H9 (cell line): ENCODE measurements at regions not wholly inside any gene's neighbourhood (a gene's known extent, or its start where the extent isn't known, plus 50 kb on each side); places are given as distances from the start of the nearest gene placed in this dataset.

Source experiments
- DNase-seq: peaks from one replicate; pipeline ENCODE4 v3.0.0-alpha.2; 2017
- H2AFZ ChIP-seq: one replicate; pipeline ENCODE4 v1.6.1; 2013; ENCODE audit warnings: mild to moderate bottlenecking, low read length, control low read depth, moderate library complexity
- H2AK5ac ChIP-seq: 2 replicates; pipeline ENCODE4 v1.6.1; 2013; ENCODE audit warnings: low read length, control low read depth, mixed read lengths; ENCODE audit not compliant: insufficient read length
- H2BK120ac ChIP-seq: one replicate; pipeline ENCODE4 v1.6.1; 2013; ENCODE audit warnings: low read depth, mild to moderate bottlenecking, low read length, control low read depth, inconsistent platforms; ENCODE audit not compliant: poor library complexity, severe bottlenecking
- H2BK12ac ChIP-seq: 2 replicates; pipeline ENCODE4 v1.6.1; 2013; ENCODE audit warnings: low read length, control low read depth, mixed read lengths, low read depth; ENCODE audit not compliant: insufficient read length
- H2BK15ac ChIP-seq: 2 replicates; pipeline ENCODE4 v1.6.1; 2013; ENCODE audit warnings: low read depth, low read length, control low read depth
- H2BK20ac ChIP-seq: one replicate; pipeline ENCODE4 v1.6.1; 2013; ENCODE audit warnings: low read depth, mild to moderate bottlenecking, low read length, control low read depth, inconsistent platforms; ENCODE audit not compliant: poor library complexity, severe bottlenecking
- H2BK5ac ChIP-seq: 2 replicates; pipeline ENCODE4 v1.6.1; 2013; ENCODE audit warnings: low read length, control low read depth, mixed read lengths; ENCODE audit not compliant: insufficient read length
- H3K14ac ChIP-seq: 2 replicates; pipeline ENCODE4 v1.6.1; 2013; ENCODE audit warnings: low read length, control low read depth; ENCODE audit not compliant: insufficient read depth
- H3K18ac ChIP-seq: 2 replicates; pipeline ENCODE4 v1.6.1; 2013; ENCODE audit warnings: low read depth, mild to moderate bottlenecking, mixed read lengths, low read length, control low read depth; ENCODE audit not compliant: insufficient read length
- H3K23ac ChIP-seq: 2 replicates; pipeline ENCODE4 v1.6.1; 2013; ENCODE audit warnings: low read length, control low read depth, mixed read lengths, low read depth; ENCODE audit not compliant: insufficient read length
- H3K23me2 ChIP-seq: 2 replicates; pipeline ENCODE4 v1.6.1; 2013; ENCODE audit warnings: low read depth, mild to moderate bottlenecking, mixed read lengths, low read length, control low read depth; ENCODE audit not compliant: insufficient read length, poor library complexity, severe bottlenecking
- H3K27ac ChIP-seq: 2 replicates; pipeline ENCODE4 v1.5.1; 2013; ENCODE audit warnings: low read length, control low read depth, mixed read lengths, low read depth; ENCODE audit not compliant: insufficient read length
- H3K27me3 ChIP-seq: 2 replicates; pipeline ENCODE4 v1.6.1; 2013; ENCODE audit warnings: low read length, control low read depth, inconsistent platforms; ENCODE audit not compliant: insufficient read depth
- H3K4ac ChIP-seq: 2 replicates; pipeline ENCODE4 v1.6.1; 2013; ENCODE audit warnings: low read depth, mild to moderate bottlenecking, control low read depth, inconsistent platforms, low read length, moderate library complexity
- H3K4me1 ChIP-seq: 2 replicates; pipeline ENCODE4 v1.6.1; 2013; ENCODE audit warnings: low read length, control low read depth, inconsistent platforms; ENCODE audit not compliant: insufficient read depth
- H3K4me2 ChIP-seq: 2 replicates; pipeline ENCODE4 v1.6.1; 2013; ENCODE audit warnings: low read length, control low read depth, mixed read lengths; ENCODE audit not compliant: insufficient read length, insufficient read depth
- H3K56ac ChIP-seq: 2 replicates; pipeline ENCODE4 v1.6.1; 2013; ENCODE audit warnings: low read depth, mild to moderate bottlenecking, mixed read lengths, low read length, control low read depth; ENCODE audit not compliant: insufficient read length
- H3K79me1 ChIP-seq: 2 replicates; pipeline ENCODE4 v1.6.1; 2013; ENCODE audit warnings: low read depth, mild to moderate bottlenecking, moderate library complexity, low read length, control low read depth, inconsistent platforms; ENCODE audit not compliant: insufficient read depth, poor library complexity, severe bottlenecking
- H3K79me2 ChIP-seq: 2 replicates; pipeline ENCODE4 v1.6.1; 2013; ENCODE audit warnings: low read length, control low read depth, inconsistent platforms; ENCODE audit not compliant: insufficient read depth
- H3K9ac ChIP-seq: 2 replicates; pipeline ENCODE4 v1.6.1; 2013; ENCODE audit warnings: low read length, control low read depth, mixed read lengths; ENCODE audit not compliant: insufficient read length; ENCODE audit errors: extremely low read depth
- H3K9me3 ChIP-seq: one replicate; pipeline ENCODE4 v1.6.1; 2013; ENCODE audit warnings: low read depth, low read length, inconsistent platforms; ENCODE audit not compliant: control insufficient read depth
- H3T11ph ChIP-seq: one replicate; pipeline ENCODE4 v1.6.1; 2013; ENCODE audit warnings: mild to moderate bottlenecking, low read length, control low read depth, inconsistent platforms
- H4K20me1 ChIP-seq: one replicate; pipeline ENCODE4 v1.6.1; 2013; ENCODE audit not compliant: control insufficient read depth, insufficient read length, insufficient read depth
- H4K5ac ChIP-seq: 2 replicates; pipeline ENCODE4 v1.6.1; 2013; ENCODE audit warnings: low read depth, mild to moderate bottlenecking, mixed read lengths, low read length, control low read depth; ENCODE audit not compliant: insufficient read length
- H4K8ac ChIP-seq: replicated peaks from 2 replicates; pipeline ENCODE4 v1.6.1; 2013; ENCODE audit warnings: low read length, control low read depth, mixed read lengths, low read depth; ENCODE audit not compliant: insufficient read length
- H4K91ac ChIP-seq: 2 replicates; pipeline ENCODE4 v1.6.1; 2013; ENCODE audit warnings: low read depth, mild to moderate bottlenecking, moderate library complexity, mixed read lengths, low read length, control low read depth; ENCODE audit not compliant: insufficient read length
- H3K27ac Mint-ChIP-seq, 3 experiments: 2 replicates in 2 of 3; 3 replicates in 1 of 3; pipeline ENCODE4 v1.8.0; 2020 to 2021; ENCODE audit warnings: mixed read lengths in 3 of 3, mild to moderate bottlenecking in 1 of 3, moderate library complexity in 1 of 3
- H3K27me3 Mint-ChIP-seq: 2 replicates; pipeline ENCODE4 v1.8.0; 2021; ENCODE audit warnings: low read depth, mild to moderate bottlenecking, moderate library complexity, mixed read lengths
- H3K36me3 Mint-ChIP-seq, 3 experiments: 2 replicates in 2 of 3; 3 replicates in 1 of 3; pipeline ENCODE4 v1.8.0; 2020 to 2021; ENCODE audit warnings: low read depth in 3 of 3, mixed read lengths in 3 of 3; ENCODE audit not compliant: insufficient read depth in 1 of 3
- H3K4me1 Mint-ChIP-seq, 2 experiments: 2 replicates each; pipeline ENCODE4 v1.8.0; 2020; ENCODE audit warnings: mixed read lengths in 2 of 2
- H3K4me3 Mint-ChIP-seq, 2 experiments: 2 replicates in 1 of 2; 3 replicates in 1 of 2; pipeline ENCODE4 v1.8.0; 2020 to 2021; ENCODE audit warnings: mild to moderate bottlenecking in 2 of 2, mixed read lengths in 2 of 2, moderate library complexity in 1 of 2
- H3K9me3 Mint-ChIP-seq, 2 experiments: 2 replicates in 1 of 2; 3 replicates in 1 of 2; pipeline ENCODE4 v1.8.0; 2020; ENCODE audit warnings: mild to moderate bottlenecking in 2 of 2, mixed read lengths in 2 of 2, moderate library complexity in 1 of 2
- TF ChIP-seq, protein P1 (sequence below): fragments of 200-600 bp; sonication (generic); conservative IDR thresholded peaks from 3 replicates; pipeline ENCODE4 v1.8.0; 2021; ENCODE audit warnings: antibody characterized with exemption, mild to moderate bottlenecking

DNA sequence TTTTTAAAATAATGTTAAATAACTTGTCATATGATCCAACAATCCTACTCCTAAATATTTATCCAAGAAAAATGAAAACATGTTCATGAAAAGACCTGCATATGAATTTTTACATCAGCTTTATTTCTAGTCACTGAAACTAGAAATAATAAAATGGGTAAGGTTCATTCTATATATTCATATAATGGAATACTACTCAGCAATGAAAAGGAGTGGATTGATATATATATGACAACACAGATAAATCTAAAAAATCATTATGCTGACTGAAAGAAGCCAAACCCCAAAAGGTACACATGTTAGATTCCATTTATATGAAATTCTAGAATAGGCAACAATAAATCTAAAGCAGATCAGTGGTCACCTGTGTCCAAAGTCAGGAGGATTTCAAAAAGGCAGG lies 84.9 kb upstream of the PCBD1 start:
- no peak overlapping the region for H4K8ac ChIP-seq
- H3K4ac ChIP-seq, result no peak overlapping the region
- no peak overlapping the region for H3K56ac ChIP-seq
- no peak overlapping the region for H3K14ac ChIP-seq
- Mint-ChIP-seq H3K4me1 (peaks cover 19 to 23% of the 10 kb centered on the region in 2 experiments), H3K9me3 (peaks cover 16 to 19% of the 10 kb centered on the region in 2 experiments), H3K27me3 (peaks cover 41% of the 10 kb centered on the region), H3K36me3 (peaks cover 3 to 17% (median 4%) of the 10 kb centered on the region in 3 experiments; a peak in 5 of 7 replicates), H3K27ac (no peak overlapping the region), H3K4me3 (no peak overlapping the region)
- no peak overlapping the region for H2BK12ac ChIP-seq
- H3K27ac ChIP-seq, result no peak overlapping the region
- H3K9ac ChIP-seq, result no peak overlapping the region
- no peak for DNase-seq
- no peak overlapping the region for H2AFZ ChIP-seq
- H2BK5ac ChIP-seq, result no peak overlapping the region
- H3K23ac ChIP-seq, result no peak overlapping the region
- H2BK120ac ChIP-seq, result no peak overlapping the region
- TF ChIP-seq, protein P1, sequence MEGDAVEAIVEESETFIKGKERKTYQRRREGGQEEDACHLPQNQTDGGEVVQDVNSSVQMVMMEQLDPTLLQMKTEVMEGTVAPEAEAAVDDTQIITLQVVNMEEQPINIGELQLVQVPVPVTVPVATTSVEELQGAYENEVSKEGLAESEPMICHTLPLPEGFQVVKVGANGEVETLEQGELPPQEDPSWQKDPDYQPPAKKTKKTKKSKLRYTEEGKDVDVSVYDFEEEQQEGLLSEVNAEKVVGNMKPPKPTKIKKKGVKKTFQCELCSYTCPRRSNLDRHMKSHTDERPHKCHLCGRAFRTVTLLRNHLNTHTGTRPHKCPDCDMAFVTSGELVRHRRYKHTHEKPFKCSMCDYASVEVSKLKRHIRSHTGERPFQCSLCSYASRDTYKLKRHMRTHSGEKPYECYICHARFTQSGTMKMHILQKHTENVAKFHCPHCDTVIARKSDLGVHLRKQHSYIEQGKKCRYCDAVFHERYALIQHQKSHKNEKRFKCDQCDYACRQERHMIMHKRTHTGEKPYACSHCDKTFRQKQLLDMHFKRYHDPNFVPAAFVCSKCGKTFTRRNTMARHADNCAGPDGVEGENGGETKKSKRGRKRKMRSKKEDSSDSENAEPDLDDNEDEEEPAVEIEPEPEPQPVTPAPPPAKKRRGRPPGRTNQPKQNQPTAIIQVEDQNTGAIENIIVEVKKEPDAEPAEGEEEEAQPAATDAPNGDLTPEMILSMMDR, result no peak
- H3K4me2 ChIP-seq, result no peak overlapping the region
- H4K20me1 ChIP-seq, result no peaks in the 10 kb centered on the region
- H3K27me3 ChIP-seq, result no peaks in the 10 kb centered on the region; the same call in 1 of the 2 replicates
- H2AK5ac ChIP-seq, result no peak overlapping the region
- no peak overlapping the region for H3K18ac ChIP-seq
- no peaks in the 10 kb centered on the region for H3K79me1 ChIP-seq
- no peak overlapping the region for H4K91ac ChIP-seq
- no peak overlapping the region for H3T11ph ChIP-seq
- H2BK15ac ChIP-seq, result no peak overlapping the region
- no peaks in the 10 kb centered on the region for H3K79me2 ChIP-seq
- peaks cover 2% of the 10 kb centered on the region; the same call in 1 of the 2 replicates for H3K4me1 ChIP-seq
- H4K5ac ChIP-seq, result no peak overlapping the region
- H2BK20ac ChIP-seq, result no peak overlapping the region
- H3K23me2 ChIP-seq, result no peaks in the 10 kb centered on the region
- no peaks in the 10 kb centered on the region for H3K9me3 ChIP-seq
